HG03521 (cell line): ENCODE measurements at regions not wholly inside any gene's neighbourhood (a gene's known extent, or its start where the extent isn't known, plus 50 kb on each side); places are given as distances from the start of the nearest gene placed in this dataset.

Experiments used
- ATAC-seq: cut with Tn5 transposase; IDR thresholded peaks from one replicate; pipeline ENCODE4 v1.9.1; 2021; ENCODE audit warnings: mild to moderate bottlenecking, moderate library complexity; ENCODE audit not compliant: unreplicated experiment

DNA sequence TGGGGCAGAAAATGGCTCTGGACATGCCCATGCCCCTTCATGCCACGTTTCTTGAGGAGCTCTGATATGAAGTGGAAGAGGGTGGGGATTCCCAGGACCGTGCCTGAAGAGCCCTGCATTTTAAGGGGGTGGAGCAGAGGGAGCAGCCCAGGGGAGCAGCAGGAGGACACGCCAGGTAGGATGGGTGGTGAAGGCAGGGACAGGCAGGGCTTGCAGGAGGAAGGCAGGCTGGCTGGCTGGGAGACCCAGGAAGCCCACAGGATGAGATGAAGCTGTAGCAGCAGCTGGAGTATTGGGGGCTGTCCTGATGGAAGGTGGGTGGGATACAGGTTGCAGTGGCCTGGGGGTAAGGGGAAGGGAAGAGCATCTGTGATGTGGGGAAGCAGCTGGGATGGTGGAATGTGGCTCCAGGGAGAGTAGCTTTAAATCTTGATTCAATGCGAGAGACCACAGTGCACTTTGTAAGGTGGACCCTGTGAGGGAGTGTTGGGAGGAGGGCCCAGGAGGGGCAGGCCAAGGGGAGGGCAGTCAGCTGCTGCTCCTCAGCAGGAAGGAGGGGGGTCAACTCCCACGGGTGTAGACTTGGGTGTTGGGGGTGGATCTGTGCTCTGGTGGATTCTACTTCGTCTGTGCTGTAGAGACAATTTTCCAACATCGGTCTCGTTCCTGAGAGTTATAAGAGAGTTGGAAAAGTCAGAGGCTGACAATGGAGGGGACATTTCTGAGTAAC is 242.6 kb upstream of the IRX4 start:
- no peak for ATAC-seq

DNA sequence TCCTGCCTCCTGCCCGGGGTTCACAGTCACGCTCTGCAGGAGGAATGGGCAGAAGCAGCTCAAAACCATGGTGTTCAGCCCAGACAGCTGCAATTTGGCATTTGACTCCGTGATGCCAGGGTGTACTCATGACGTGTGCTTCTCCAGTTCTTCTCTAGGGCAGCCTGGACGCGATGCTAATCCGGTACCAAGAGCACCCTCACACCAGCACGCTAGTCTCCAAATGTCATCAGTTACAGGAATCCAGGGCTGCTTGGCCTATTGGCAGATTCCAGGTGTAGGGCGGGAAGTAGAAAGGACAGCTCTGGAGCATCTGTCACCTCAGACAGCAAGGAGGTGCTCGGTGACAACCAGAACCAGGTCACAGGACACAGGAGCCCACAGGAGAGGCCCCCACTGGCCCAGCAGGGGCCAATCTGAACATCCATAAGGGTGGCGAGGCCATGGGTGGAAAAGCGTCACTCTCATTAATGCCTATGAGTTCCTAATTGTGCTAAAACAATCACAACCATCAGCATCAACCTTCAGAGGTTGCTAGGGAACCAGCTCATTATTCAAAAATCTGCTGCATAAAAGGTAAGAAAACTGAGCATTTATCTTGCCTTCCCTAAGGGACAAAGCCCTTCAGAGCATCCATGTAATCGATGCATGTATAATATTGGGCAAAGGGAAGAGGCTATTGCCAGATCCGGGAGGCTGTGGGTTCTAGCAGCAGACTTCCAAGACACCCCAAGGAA is 241.9 kb upstream of the IRX4 start:
- no peak for ATAC-seq

DNA sequence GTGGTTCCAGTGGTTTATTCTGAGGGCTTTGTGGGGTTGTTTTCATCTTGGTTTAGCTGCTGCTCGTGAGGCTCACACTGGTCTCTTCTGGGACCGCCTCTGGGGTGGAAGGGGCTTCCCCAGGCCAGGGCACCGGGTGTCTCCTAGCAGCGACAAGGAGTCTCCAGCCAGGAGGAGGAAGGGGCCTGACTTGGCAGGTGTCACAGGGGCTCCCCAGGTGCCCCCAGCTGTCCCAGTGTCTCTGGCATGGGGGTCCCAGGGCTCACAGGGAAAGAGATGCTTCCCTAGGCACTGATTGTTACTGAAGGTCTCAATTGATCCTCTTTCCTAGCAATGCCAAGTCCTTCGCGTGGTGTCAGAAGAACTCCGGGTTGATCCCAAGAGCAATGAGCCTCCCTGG is 241.1 kb upstream of the IRX4 start:
- no peak for ATAC-seq

DNA sequence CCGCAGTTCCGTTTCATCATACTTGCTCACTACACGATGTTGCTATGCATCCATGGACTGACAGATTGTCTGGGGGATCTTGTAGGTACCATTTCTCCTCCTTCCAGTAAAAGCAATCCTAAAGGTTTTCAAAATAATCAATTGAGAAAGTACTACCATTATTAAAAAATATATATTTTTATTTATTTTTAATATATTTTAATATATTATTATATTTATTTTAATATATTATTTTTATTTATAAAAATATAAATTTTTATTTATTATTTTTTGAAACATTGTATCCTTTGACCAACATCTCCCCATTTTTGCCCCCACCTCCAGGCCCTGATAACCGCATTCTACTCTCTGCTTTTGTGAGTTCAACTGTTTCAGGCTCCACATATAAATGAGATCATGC is 237.6 kb upstream of the IRX4 start:
- ATAC-seq: no peak

DNA sequence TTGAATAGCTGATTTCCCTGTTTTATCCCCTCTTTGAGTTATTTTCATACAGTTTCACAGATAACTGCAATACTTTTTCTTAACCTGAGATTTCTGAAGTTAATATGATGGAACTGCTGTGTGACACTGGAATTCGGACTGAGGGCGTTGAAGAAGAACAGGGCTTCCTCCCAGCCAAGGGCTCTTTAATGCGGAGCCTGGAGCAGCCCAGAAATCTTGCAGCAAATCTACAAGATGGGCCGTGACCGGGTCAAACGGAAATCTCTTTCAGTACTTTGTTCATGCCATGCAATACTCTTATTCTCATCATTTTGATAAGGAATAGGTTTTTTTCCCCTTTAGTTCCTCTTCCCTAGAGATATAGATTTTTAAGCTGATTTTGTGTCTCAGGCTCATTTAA is 236.8 kb upstream of the IRX4 start:
- ATAC-seq: no peak

DNA sequence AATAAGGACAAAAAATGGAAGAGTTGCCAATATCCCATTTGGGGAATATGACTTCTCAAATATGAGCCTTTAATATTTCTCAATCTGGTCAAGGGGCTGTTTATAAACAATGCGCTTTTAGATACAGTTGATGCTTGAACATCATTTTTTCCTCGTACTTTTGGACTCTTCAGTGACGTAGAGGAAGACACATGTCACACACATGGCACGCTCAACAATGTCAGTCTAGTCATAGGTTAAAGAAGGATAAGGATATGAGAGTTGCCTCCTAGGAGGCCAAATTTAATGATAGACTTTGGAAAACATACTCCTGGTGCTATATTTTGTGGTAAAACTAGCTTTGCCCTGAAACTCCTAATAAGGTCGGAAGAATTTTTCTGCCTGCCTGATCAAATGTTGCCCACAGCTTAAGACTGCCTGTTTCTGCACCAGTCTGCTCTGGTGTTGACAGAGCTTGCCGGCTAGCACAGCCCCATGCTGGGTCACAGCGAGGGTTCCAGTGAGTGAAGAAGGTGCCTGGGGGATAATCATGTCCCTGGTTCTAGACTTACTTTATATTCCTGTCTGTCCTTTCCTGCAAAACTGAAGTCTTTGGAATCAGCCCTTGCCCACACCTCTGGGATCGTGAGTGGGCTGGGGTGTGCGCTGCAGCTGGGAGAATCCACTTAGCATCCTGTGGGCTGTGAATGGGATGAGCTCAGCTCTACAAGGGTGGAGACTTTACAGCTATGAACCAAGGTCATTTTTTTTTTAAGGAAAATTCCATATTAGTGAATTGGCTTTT is 230.8 kb upstream of the IRX4 start:
- ATAC-seq: no peak

DNA sequence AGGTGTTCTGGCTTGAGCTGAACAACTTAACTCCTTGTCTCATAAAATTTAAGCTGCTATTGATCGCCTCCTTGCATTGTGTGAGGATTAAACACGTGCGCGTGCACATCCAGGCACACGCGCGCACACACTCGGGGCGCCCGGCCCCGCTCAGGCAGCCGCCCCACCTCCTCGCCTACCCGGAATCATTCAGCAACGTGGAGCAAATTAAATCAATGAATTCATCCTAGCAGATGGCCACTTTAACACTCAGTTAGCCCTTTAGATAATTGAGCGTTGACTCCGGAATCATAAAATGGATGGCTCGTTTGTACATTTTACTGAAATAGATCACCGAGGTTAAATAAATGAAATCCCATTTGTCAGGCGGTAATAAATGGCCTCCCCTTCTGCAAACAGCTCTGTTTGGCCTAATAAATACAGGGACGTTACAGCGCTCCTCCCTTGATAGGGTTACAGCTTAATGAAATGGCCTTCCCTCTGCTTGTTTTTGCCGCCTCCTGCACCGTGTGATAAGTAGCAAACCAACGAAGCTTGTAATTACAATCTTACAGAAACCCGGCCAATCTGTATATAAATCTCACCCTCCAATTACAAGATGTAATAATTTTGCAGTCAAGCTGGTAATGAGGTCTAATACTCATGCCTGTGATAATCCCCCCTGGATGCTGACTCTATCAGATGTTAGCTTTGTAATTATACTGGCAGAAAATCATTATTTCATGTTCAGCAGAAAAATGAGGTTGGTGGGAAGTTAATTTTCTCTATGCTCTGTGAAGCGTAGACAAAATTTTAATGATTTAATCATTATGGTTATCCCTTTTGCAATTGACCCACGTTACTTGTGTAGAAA is 229.7 kb upstream of the IRX4 start:
- ATAC-seq: no peak

DNA sequence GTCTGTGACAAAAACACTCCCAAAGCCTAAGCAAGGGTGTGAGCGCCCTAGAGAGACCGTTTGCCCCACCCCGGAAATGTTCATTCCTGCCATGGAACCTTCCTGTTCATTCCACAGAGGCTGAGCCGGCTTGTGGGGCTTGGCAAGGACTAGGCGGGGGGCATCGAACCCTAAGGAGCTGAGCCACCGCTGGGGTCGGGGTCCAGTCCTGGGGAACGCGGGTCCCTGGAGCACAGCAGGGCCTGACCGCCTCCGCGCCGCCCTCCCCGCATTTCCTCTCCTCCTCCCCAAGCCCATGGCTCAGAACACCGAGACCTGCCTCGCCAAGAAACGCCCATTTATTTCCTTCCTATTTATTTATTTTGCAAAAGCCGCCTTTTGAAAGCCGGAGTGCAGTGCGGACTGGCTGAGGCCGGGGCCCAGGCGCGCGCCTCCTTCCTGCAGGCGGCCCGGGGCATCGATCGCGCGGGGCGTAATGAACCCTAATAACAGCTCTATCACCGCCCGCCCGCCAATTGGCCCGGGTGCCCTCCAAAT is 228.9 kb upstream of the IRX4 start:
- no peak for ATAC-seq

DNA sequence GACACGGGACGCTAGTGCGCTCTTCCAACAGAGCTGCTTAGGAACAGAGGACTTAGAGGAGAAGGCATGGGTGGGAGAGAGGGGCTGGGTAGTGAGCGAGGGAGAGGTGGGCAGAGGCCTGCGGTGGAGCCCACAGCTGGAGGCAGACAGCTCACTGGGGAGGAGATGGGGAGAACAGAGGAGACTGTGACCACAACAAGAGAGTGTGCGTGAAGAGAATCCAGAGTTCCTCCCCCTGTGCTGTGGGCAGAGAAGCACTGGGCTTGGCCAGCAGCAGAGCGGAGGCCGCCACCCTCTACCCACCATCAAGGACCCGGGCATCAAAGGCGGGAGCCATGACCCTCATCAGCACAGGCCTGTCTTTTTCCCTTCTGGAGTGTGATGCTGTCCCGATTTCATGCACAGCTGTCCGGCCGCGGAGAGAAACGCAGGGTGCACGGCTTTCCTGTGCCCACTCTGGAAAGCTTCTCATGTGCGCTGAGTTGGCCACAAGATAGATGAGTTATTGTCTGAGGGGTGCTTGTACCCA is 228.3 kb upstream of the IRX4 start:
- ATAC-seq: no peak

DNA sequence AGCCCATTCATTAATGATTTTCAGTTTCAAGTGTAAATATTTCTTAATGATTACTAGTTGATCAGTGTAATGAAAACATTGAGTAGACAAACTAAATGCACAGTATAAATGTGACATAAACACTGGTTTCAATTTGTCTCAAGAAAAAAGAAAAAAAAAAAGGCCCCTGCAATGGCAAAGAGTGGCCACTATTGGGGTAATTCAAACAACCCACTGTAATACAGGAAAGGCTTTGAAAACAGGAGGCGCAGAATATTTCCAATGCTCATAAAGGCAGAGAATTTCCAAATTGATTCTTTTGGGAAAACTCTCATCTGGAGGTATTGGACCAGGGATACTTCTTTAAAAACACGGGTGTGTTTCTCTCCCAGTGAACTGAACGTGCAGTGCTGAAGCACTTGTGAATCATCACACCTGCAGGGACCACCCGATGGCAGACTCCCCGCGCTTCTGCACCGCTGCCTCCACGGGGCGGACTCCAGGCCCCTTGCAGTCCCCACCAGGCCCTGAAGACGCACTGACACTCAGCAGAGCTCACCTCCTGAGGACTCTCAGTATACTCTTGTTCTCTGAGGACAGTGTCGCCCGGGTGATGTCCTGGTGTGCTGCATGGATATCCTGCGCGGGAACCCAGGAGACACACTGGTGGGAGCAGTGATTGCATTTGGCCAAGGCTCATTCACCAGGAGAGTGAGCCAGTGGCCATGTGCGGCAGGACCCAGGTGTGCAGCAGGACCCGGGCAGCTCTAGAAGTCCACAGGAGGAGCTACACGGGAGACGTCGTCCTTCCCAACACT is 227.6 kb upstream of the IRX4 start:
- no peak for ATAC-seq

DNA sequence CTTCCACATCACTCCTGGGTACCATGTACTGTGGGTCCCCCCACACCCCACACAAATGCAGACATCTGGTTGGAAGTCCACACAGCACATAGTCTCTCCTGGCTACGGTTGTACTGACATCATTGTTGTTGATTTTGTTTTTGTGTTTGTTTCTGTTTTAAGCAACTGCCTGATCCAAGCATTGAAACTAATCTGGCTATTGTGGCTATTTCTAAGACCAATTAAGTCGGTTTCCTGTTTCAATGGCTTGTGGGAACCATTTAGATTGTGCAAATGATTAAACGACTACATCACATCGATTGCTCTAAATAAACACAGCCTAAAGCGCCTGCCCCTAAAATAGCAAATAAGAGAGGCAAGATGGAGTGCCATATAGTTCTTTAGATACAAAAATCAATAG is 226.8 kb upstream of the IRX4 start:
- ATAC-seq: no peak

DNA sequence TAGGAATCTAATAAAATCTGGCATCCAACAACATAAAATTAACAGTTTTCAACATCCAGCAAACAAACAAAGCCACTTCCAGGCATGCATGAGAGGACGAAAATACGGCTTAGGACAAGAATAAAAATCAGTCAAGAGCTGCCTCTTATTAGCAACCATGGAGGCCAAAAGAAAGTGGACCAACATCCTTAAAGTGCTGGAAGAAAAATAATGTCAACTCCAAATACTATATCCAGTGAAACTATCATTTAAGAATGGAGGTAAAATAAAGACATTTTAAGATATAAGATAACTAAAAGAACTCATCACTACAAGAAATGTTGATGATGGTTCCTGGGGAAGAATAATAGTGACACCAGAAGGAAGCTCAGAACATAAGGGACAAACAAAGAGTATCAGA is 224.0 kb upstream of the IRX4 start:
- no peak for ATAC-seq

DNA sequence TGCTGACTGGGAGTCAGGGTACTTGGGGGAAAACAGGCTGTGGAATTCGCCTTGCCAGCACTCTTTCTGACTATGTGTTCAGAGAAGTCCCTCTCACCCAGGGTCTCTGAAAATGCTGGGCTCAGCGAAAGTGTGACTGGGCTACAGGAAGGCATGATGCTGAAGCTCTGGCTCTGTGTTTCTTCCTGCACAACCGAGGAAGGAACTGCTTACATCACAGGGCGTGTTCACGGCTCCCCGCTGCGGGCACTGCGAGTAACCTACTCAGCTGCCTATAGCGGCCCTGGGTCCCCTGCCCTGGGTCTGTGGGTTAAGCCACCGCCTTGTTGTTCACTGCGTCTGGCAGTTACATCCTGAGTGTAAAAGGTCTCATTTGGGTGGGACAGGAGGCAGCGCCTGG is 222.4 kb upstream of the IRX4 start:
- ATAC-seq: no peak

DNA sequence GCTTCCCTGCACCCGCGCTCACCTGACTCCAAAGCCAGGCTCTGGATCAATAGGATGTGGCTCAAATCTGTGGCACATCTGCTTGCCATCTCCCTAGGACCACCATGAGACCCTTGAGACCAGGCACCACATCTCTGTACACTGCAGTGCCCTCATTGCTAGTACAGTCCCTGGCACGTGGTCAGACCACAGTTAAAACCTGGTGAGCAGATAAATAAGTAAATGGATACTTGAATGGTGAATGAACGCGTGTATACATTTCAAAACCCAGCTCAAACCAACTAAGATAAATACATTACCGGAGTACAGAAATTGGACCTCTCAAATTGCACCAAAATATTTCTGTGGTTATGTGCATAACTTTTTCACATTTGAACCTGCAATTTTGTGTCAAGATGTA is 221.2 kb upstream of the IRX4 start:
- no peak for ATAC-seq

DNA sequence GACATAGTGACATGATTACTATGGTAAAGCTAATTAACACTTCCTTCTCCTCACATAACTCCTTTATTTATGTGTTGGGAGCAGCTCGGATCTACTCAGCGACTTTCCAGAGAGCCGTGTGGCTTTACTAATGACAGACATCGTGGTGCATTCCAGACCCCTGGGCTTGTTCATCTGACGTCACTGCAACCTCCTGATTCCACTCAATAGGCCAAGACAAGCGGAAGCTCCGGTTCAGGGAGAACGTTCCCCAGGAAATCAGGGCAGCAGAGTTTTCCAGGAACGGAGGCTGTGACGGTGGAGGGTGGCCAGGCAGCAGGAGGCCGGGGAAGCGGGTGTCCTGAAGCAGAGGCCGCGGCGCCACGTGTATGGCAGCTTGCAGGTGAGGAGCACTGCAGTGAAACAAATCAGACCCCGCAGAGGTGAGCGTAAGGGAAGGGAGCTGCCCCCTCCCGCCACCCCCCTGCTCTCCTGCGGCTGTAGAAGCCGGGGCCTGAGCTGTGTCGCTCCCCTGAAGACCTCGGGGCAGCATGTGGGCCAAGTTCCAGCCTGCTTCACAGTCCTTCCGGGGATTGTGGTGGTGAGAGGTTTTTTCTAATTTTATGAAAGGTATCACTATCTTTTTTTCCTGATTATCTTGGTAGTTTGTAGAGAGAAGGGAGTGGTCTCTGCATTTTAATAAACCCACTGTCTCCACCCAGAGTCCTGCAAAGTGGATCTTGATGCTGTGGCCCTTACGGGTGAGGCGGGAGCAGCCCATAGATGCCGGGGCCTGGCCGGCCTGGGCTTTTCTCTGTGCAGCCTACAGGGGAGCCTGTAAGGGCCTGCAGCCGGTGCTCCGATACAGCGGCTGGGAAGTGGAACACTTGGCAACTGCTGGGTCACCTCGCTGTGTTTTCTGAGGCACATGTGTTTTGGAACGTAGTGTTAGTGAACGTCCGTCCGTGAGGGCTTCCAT is 220.4 kb upstream of the IRX4 start:
- ATAC-seq: no peak

DNA sequence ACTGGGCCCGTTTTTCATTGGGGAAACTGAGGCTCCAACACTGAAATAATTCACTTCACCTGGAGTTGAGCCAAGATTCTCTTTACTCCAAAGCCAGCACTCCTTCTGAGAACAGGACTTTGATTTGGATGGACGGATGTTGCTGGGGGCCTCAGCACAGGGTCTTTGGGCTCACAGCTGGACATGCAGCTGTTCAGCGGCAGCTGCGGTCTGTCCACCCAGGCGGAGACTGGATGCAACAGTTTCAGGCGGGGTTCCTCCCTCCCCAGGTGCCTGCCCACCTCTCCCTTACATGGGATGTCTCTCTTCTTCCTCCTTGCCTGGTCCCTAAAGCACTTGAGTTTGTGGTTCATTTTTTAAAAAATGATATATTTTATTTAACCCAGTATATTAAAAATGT is 219.0 kb upstream of the IRX4 start:
- ATAC-seq: no peak

DNA sequence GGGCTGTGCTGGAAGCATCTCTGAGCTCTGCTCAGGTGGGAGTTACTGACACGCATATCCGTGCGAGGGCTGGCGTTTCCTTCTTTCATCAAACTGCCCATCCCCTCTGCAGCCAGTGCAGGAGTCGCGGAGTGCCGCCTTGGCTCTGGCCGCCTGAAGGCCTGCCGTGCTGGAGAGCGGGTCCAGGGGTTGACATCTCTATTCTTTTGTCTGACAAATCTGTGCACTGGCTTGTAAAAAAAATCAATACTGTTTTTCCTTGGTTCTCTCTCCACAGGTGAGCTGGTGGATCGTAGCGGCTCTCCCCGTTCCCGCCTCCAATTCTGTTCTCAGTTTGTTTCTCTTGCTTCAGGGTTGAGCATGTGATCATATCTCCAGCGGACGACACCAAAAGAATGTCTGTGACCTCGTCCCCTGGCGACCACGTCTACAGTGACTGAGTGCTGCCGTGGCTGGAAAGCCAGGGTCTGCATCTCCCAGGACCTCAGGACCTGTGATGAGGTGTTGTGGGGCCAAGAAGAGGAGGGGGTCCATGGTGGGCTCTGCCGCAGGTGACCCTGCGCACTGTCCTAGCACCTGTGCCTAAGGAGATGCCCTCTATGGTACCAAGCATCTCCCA is 214.3 kb upstream of the IRX4 start:
- no peak for ATAC-seq

DNA sequence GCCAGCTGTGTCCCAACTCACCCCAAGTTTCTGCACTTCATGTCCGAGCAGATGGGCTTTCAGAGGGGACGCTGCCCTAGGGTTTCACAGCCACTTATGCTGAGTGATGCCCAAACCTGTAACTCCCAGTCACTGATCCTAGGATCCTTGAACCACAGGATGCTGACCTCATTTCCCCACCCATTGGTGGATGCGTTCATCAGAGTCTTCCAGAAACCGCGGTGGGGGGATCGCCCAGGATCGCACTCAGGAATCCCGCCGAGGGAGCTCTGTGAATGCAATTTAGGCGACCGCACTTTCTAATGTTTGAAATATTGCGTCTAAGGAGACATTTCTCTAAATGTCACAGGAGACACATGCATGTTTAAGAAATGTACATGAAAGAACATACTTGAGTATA is 212.3 kb upstream of the IRX4 start:
- no peak for ATAC-seq
